ENCODE measurements at regions not wholly inside any gene's neighbourhood (a gene's known extent, or its start where the extent isn't known, plus 50 kb on each side); places are given as distances from the start of the nearest gene placed in this dataset.

GRCh38 chr20:48079028-48079427 lies 293.7 kb upstream of the SULF2 start:
- no peak for DNase-seq
- ATAC-seq (ENCODE audit: low FRiP score), result no peak
- H3K9me3 ChIP-seq (ENCODE audit: control insufficient read depth, low read length), result no peaks in the 10 kb centered on the region
- H3K36me3 ChIP-seq (ENCODE audit: control insufficient read depth in 1 of 2, insufficient read depth in 2 of 2, low read length in 1 of 2), result no peaks in the 10 kb centered on the region
- intact Hi-C loops (cut with DNase I), result no loop called here
- H3K4me1 ChIP-seq (ENCODE audit: control insufficient read depth in 1 of 2, insufficient read depth in 2 of 2, low read length in 2 of 2), result no peaks in the 10 kb centered on the region
- WGBS, 2 donors, result 88 to 89% methylated on average over 5 of the region's 5 CpGs
- H3K27me3 ChIP-seq (ENCODE audit: control insufficient read depth in 1 of 2, insufficient read depth in 2 of 2, low read length in 1 of 2), result peaks cover 0 to under 1% of the 10 kb centered on the region in 2 donors
- H3K4me3 ChIP-seq (ENCODE audit: low read length in 2 of 2), result no peak overlapping the region
- no peak overlapping the region for H3K27ac ChIP-seq (ENCODE audit: low read depth in 1 of 2, low read length in 2 of 2)

DNA sequence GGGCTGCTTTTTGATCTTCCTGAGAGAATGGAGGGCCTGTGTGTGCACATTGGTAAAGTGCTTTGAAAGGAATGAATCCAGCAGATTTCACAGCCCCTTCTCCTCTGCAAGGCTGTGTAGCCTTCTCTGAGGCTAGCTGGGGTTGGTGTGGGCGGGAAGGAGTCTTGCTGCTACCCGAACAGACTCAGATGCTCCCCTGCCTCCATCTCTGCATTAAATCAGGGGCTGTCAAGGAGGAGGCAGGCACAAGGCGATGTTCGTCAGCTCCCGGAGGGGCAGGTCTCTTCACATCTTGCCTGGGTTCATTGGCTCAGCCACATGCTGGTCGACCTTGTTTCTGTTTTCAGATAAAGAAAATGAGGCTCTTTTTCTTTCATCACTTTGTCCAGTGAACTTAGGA lies 291.5 kb upstream of the SULF2 start:
- no peak for ATAC-seq (ENCODE audit: low FRiP score)
- 66 to 73% methylated on average over 6 of the region's 6 CpGs for WGBS, 2 donors

DNA sequence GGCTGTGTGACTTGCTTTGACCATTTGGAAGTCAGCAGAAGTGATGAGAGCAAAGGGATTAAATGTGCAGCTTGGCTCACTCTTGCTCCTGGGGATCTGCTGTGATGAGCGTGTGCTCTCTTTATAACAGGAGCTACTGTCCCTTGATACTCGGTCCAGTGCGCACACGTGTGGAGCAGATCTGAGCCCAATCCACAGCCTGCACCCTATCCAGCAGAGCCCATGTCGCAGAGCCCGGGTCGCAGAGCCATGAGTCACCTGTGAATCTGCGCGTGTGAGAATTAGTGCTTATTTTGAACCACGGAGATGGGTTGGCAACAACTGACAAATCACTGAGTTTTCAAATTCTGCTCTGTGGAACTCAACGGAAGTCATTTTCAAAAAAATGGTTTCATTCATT lies 291.0 kb upstream of the SULF2 start:
- no peak for ATAC-seq (ENCODE audit: low FRiP score)

More for the DNA sequence above, 291.5 kb upstream of the SULF2 start:
- no peaks in the 10 kb centered on the region for H3K9me3 ChIP-seq (ENCODE audit: control insufficient read depth, low read length)
- no peak overlapping the region for H3K27ac ChIP-seq (ENCODE audit: low read depth in 1 of 2, low read length in 2 of 2)
- no peaks in the 10 kb centered on the region for H3K27me3 ChIP-seq (ENCODE audit: control insufficient read depth in 1 of 2, insufficient read depth in 2 of 2, low read length in 1 of 2)
- H3K4me1 ChIP-seq (ENCODE audit: control insufficient read depth in 1 of 2, insufficient read depth in 2 of 2, low read length in 2 of 2), result no peaks in the 10 kb centered on the region
- DNase-seq, result no peak
- no peak overlapping the region for H3K4me3 ChIP-seq (ENCODE audit: low read length in 2 of 2)
- H3K36me3 ChIP-seq (ENCODE audit: control insufficient read depth in 1 of 2, insufficient read depth in 2 of 2, low read length in 1 of 2), result no peaks in the 10 kb centered on the region
- intact Hi-C loops (cut with DNase I), result no loop called here

DNA sequence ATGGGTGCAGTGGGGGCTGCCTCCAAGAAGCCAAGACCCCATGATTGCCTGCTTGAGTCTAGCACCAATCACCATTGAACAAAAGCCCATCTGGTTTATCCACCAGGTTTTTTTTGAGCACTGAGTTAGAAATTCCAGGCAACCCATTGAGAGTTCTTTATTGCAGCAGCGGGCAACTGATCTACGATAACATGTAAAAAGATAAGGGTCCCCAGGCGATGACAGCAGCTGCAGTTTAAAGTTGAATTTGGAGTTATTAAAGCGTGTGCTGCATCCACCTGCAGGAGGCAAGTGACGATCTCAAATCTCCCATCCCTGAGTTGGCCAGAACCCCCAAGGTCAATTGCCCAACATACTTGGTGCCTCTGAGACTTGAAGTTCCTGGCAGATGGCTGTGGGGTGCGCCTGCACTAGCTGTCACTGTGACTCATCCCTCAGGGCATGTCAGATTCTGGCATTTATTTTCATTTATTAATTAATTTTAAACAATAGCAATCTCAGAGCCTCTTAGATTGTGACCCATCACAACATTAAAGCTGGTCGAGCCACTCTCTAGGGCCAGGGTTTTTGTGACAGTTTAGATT lies 290.4 kb upstream of the SULF2 start:
- 81 to 83% methylated on average over 7 of the region's 7 CpGs for WGBS, 2 donors
- Histone ChIP-seq H3K4me1 (ENCODE audit: control insufficient read depth in 1 of 2, insufficient read depth in 2 of 2, low read length in 2 of 2) (no peaks in the 10 kb centered on the region), H3K27ac (ENCODE audit: low read depth in 1 of 2, low read length in 2 of 2) (no peak overlapping the region), H3K4me3 (ENCODE audit: low read length in 2 of 2) (no peak overlapping the region), H3K36me3 (ENCODE audit: control insufficient read depth in 1 of 2, insufficient read depth in 2 of 2, low read length in 1 of 2) (no peaks in the 10 kb centered on the region), H3K9me3 (ENCODE audit: control insufficient read depth, low read length) (no peaks in the 10 kb centered on the region), H3K27me3 (ENCODE audit: control insufficient read depth in 1 of 2, insufficient read depth in 2 of 2, low read length in 1 of 2) (no peaks in the 10 kb centered on the region)
- intact Hi-C loops (cut with DNase I), result no loop called here
- ATAC-seq (ENCODE audit: low FRiP score) (no peak), DNase-seq (no peak)

More for the DNA sequence above, 291.0 kb upstream of the SULF2 start:
- Histone ChIP-seq H3K27ac (ENCODE audit: low read depth in 1 of 2, low read length in 2 of 2) (no peak overlapping the region), H3K27me3 (ENCODE audit: control insufficient read depth in 1 of 2, insufficient read depth in 2 of 2, low read length in 1 of 2) (no peaks in the 10 kb centered on the region), H3K4me1 (ENCODE audit: control insufficient read depth in 1 of 2, insufficient read depth in 2 of 2, low read length in 2 of 2) (no peaks in the 10 kb centered on the region), H3K4me3 (ENCODE audit: low read length in 2 of 2) (no peak overlapping the region), H3K9me3 (ENCODE audit: control insufficient read depth, low read length) (no peaks in the 10 kb centered on the region), H3K36me3 (ENCODE audit: control insufficient read depth in 1 of 2, insufficient read depth in 2 of 2, low read length in 1 of 2) (no peaks in the 10 kb centered on the region)
- 93% methylated on average over 11 of the region's 11 CpGs for WGBS, 2 donors
- intact Hi-C loops (cut with DNase I), result no loop called here
- DNase-seq, result no peak

DNA sequence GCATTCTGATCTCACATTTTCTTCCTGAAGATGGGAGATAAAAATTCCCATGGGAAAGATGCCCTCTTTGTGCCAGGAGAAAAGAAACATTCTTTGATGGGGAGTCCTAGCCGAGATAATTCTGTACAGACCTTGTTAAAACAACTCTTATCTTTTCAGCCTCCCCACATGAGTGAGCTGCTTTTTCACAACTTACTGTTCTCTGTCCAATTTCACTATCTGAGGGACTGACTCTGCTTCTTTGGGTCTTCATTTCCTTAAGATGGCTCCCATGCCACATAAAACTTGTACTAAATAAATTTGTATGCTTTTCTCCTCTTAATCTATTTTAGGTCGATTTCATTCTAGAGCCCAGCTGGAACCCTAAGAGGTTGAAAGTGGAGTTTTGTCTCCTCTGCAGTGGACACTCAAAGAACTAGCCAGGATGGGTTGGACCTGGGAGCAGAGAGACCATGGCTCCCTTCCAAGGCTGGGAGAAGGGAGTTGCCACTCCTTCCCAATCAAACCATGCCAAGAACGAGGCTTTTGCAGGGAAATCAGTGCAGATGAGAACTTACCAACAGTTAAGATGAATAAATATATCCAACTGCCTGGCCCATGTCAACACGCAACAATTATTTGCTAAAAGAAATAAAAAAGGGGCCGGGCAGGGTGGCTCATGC lies 285.8 kb upstream of the SULF2 start:
- Histone ChIP-seq H3K4me1 (ENCODE audit: control insufficient read depth in 1 of 2, insufficient read depth in 2 of 2, low read length in 2 of 2) (no peaks in the 10 kb centered on the region), H3K27me3 (ENCODE audit: control insufficient read depth in 1 of 2, insufficient read depth in 2 of 2, low read length in 1 of 2) (no peaks in the 10 kb centered on the region), H3K9me3 (ENCODE audit: control insufficient read depth, low read length) (no peaks in the 10 kb centered on the region), H3K27ac (ENCODE audit: low read depth in 1 of 2, low read length in 2 of 2) (no peak overlapping the region), H3K4me3 (ENCODE audit: low read length in 2 of 2) (no peak overlapping the region), H3K36me3 (ENCODE audit: control insufficient read depth in 1 of 2, insufficient read depth in 2 of 2, low read length in 1 of 2) (no peaks in the 10 kb centered on the region)
- WGBS, 2 donors, result 2 to 8% methylated on average over 5 of the region's 5 CpGs
- no peak for ATAC-seq (ENCODE audit: low FRiP score)
- intact Hi-C loops (cut with DNase I), result no loop called here
- DNase-seq, result no peak

- WGBS, 2 donors, result 94 to 96% methylated on average over 3 of the region's 3 CpGs
- Histone ChIP-seq H3K4me1 (ENCODE audit: control insufficient read depth in 1 of 2, insufficient read depth in 2 of 2, low read length in 2 of 2) (no peaks in the 10 kb centered on the region), H3K36me3 (ENCODE audit: control insufficient read depth in 1 of 2, insufficient read depth in 2 of 2, low read length in 1 of 2) (no peaks in the 10 kb centered on the region), H3K27me3 (ENCODE audit: control insufficient read depth in 1 of 2, insufficient read depth in 2 of 2, low read length in 1 of 2) (no peaks in the 10 kb centered on the region), H3K27ac (ENCODE audit: low read depth in 1 of 2, low read length in 2 of 2) (no peak overlapping the region), H3K4me3 (ENCODE audit: low read length in 2 of 2) (no peak overlapping the region), H3K9me3 (ENCODE audit: control insufficient read depth, low read length) (no peaks in the 10 kb centered on the region)
- intact Hi-C loops (cut with DNase I), result no loop called here
- ATAC-seq (ENCODE audit: low FRiP score), result no peak
- DNase-seq, result no peak
These were observed 284.3 kb upstream of the SULF2 start for GRCh38 chr20:48069596-48069995.

DNA sequence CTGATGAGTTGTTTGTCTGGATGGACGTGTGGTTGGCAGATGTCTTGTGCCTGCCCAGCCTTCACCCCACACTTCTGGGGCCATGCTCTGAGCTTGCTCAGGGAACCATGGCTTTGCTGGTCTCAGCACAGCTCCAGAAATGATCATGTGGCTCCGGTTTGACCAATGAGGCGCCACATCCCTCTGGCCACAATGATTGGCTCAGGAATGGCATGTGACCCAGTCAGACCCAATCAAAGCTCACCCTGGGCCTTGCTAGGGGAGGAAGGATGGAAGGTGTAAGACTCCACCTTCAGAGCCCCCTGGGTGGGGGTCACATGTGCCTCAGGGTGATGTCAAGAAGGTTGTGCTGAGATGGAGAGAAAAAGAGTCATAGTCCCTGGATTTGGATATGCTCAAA lies 281.6 kb upstream of the SULF2 start:
- no peak overlapping the region for H3K4me3 ChIP-seq (ENCODE audit: low read length in 2 of 2)
- no peaks in the 10 kb centered on the region for H3K36me3 ChIP-seq (ENCODE audit: control insufficient read depth in 1 of 2, insufficient read depth in 2 of 2, low read length in 1 of 2)
- intact Hi-C loops (cut with DNase I), result no loop called here
- H3K4me1 ChIP-seq (ENCODE audit: control insufficient read depth in 1 of 2, insufficient read depth in 2 of 2, low read length in 2 of 2), result no peaks in the 10 kb centered on the region
- no peak for DNase-seq
- no peaks in the 10 kb centered on the region for H3K9me3 ChIP-seq (ENCODE audit: control insufficient read depth, low read length)
- H3K27me3 ChIP-seq (ENCODE audit: control insufficient read depth in 1 of 2, insufficient read depth in 2 of 2, low read length in 1 of 2), result no peaks in the 10 kb centered on the region
- 94 to 95% methylated on average over 3 of the region's 3 CpGs for WGBS, 2 donors
- no peak for ATAC-seq (ENCODE audit: low FRiP score)
- no peak overlapping the region for H3K27ac ChIP-seq (ENCODE audit: low read depth in 1 of 2, low read length in 2 of 2)

DNA sequence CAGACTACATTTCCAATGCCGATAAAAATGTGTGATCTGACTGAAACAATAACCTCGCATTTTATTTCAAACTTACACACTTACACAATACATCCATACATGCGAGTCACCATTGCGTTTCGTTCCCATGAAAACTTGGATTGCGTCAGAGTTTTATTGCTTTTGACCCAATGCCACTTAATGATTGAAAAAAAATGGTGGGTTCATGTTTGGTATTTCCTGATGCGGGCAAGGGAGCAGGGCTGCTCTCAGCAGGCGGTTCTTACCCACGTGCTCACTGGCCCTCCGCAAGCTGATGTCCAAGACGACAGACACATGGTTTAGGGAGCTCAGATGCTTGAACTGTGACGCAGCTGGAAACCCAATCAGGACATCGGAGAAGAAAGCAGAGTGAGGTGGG lies 281.0 kb upstream of the SULF2 start:
- no peak for DNase-seq
- Histone ChIP-seq H3K9me3 (ENCODE audit: control insufficient read depth, low read length) (no peaks in the 10 kb centered on the region), H3K4me1 (ENCODE audit: control insufficient read depth in 1 of 2, insufficient read depth in 2 of 2, low read length in 2 of 2) (no peaks in the 10 kb centered on the region), H3K27me3 (ENCODE audit: control insufficient read depth in 1 of 2, insufficient read depth in 2 of 2, low read length in 1 of 2) (no peaks in the 10 kb centered on the region), H3K36me3 (ENCODE audit: control insufficient read depth in 1 of 2, insufficient read depth in 2 of 2, low read length in 1 of 2) (no peaks in the 10 kb centered on the region), H3K4me3 (ENCODE audit: low read length in 2 of 2) (no peak overlapping the region), H3K27ac (ENCODE audit: low read depth in 1 of 2, low read length in 2 of 2) (no peak overlapping the region)
- WGBS, 2 donors, result 47 to 62% methylated on average over 13 of the region's 13 CpGs
- no peak for ATAC-seq (ENCODE audit: low FRiP score)
- intact Hi-C loops (cut with DNase I), result no loop called here

DNA sequence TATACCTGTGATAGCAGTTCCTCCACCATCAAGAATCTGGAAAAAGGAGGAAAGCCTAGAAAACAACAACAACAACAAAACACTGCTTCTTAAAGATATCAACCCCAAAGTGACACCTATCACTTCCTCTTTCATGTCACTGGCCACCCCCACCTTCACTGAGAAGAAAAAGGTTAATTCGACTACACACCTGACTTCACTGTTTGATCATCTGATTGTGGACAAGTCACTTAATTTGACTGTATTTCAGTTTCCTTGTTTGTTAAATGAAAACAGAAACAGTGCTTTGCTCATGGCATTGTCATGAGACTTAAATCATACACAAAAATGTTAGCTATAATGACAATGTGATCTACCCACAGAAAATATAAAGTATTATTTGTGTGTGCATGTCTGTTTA lies 280.6 kb upstream of the SULF2 start:
- Histone ChIP-seq H3K36me3 (ENCODE audit: control insufficient read depth in 1 of 2, insufficient read depth in 2 of 2, low read length in 1 of 2) (no peaks in the 10 kb centered on the region), H3K9me3 (ENCODE audit: control insufficient read depth, low read length) (no peaks in the 10 kb centered on the region), H3K27ac (ENCODE audit: low read depth in 1 of 2, low read length in 2 of 2) (no peak overlapping the region), H3K27me3 (ENCODE audit: control insufficient read depth in 1 of 2, insufficient read depth in 2 of 2, low read length in 1 of 2) (no peaks in the 10 kb centered on the region), H3K4me3 (ENCODE audit: low read length in 2 of 2) (no peak overlapping the region), H3K4me1 (ENCODE audit: control insufficient read depth in 1 of 2, insufficient read depth in 2 of 2, low read length in 2 of 2) (no peaks in the 10 kb centered on the region)
- no peak for ATAC-seq (ENCODE audit: low FRiP score)
- 86 to 95% methylated on average over 1 of the region's 1 CpG for WGBS, 2 donors
- DNase-seq, result no peak
- intact Hi-C loops (cut with DNase I), result no loop called here

Data from aorta (tissue), 5 donors.